Stomach (tissue), 8 donors: ENCODE measurements at regions not wholly inside any gene's neighbourhood (a gene's known extent, or its start where the extent isn't known, plus 50 kb on each side); places are given as distances from the start of the nearest gene placed in this dataset.

ENCODE experiments used
- DNase-seq, 2 donors: peaks; one replicate each; pipeline versions ENCODE4 v3.0.0 to v3.0.0-alpha.2; 2013 to 2019
- H3K27ac ChIP-seq, 5 donors: fragments of 200-600 bp in 4 of 5; sonication (generic) in 4 of 5; one replicate each; pipeline ENCODE4 v1.5.1; 2013 to 2019; ENCODE audit warnings: mild to moderate bottlenecking in 1 of 5, moderate library complexity in 1 of 5
- H3K27me3 ChIP-seq, 3 donors: fragments of 200-600 bp; sonication (generic); one replicate each; pipeline ENCODE4 v1.5.1; 2017 to 2019; ENCODE audit warnings: mixed run types in 1 of 3
- H3K36me3 ChIP-seq, 4 donors: fragments of 200-600 bp; sonication (generic); 1 replicate in 3 of 4; 2 replicates in 1 of 4; pipeline ENCODE4 v1.5.1; 2016 to 2019
- H3K4me1 ChIP-seq, 4 donors: fragments of 200-600 bp; sonication (generic); one replicate each; pipeline ENCODE4 v1.5.1; 2016 to 2019
- H3K4me3 ChIP-seq, 4 donors: fragments of 200-600 bp; sonication (generic) in 3 of 4; one replicate each; pipeline ENCODE4 v1.5.1; 2016 to 2019; ENCODE audit warnings: mild to moderate bottlenecking in 1 of 4
- H3K9me3 ChIP-seq, 4 donors: fragments of 200-600 bp; sonication (generic); one replicate each; pipeline ENCODE4 v1.5.1; 2016 to 2019
- CTCF ChIP-seq, 7 experiments: fragments of 450-650 bp in 4 of 7; fragments of 200-600 bp in 3 of 7; sonication (generic) in 3 of 7; IDR thresholded peaks; one replicate each; pipeline ENCODE4 v1.5.1; 2016 to 2019; ENCODE audit warnings: antibody characterized with exemption in 7 of 7, control low read depth in 2 of 7, mild to moderate bottlenecking in 1 of 7
- EP300 ChIP-seq: sonication (generic); formaldehyde crosslinking; IDR thresholded peaks from one replicate; pipeline ENCODE4 v1.6.1; 2017; ENCODE audit warnings: antibody characterized with exemption
- POLR2A ChIP-seq, 4 donors: fragments of 450-650 bp; IDR thresholded peaks; one replicate each; pipeline ENCODE4 v1.6.1; 2016; ENCODE audit warnings: antibody characterized with exemption in 4 of 4, control low read depth in 2 of 4, mild to moderate bottlenecking in 1 of 4, moderate library complexity in 1 of 4
- POLR2AphosphoS5 ChIP-seq, 3 donors: sonication (generic); formaldehyde crosslinking; IDR thresholded peaks; one replicate each; pipeline ENCODE4 v1.6.1; 2016; ENCODE audit warnings: antibody characterized with exemption in 3 of 3
- WGBS, 5 donors: extraction: QIAGEN DNeasy Blood & Tissue Kit in 3 of 5; methylation state at CpG; one replicate each; pipeline versions ENCODE4 v1.1.5 to v1.1.7; 2013 to 2018; 5-methylcytosine and 5-hydroxymethylcytosine counted together
- intact Hi-C: fragments of 100-400 bp; cut with DNase I; formaldehyde crosslinking; loops from one replicate; pipeline ENCODE4 v1.15.1; 2023; ENCODE audit warnings: low total_unique reads
- donor health status: healthy with polysubstance abuse.
- donor health status: Bipolar disorder and iron deficiency.
- donor health status: healthy.

GRCh38 chr2:147368306-147368705 is 476.5 kb upstream of the ACVR2A start:
- no peak overlapping the region for H3K27ac ChIP-seq
- TF ChIP-seq POLR2A (IDR thresholded peaks at IDR 0.05) (no peak), CTCF (IDR thresholded peaks at IDR 0.05) (no peak), POLR2AphosphoS5 (IDR thresholded peaks at IDR 0.05) (no peak), EP300 (no peak)
- H3K4me3 ChIP-seq = no peak overlapping the region
- H3K27me3 ChIP-seq = no peaks in the 10 kb centered on the region
- intact Hi-C loops = no loop called here
- no peaks in the 10 kb centered on the region for H3K9me3 ChIP-seq
- no peak for DNase-seq
- H3K4me1 ChIP-seq = peaks cover 0 to 20% (median 6%) of the 10 kb centered on the region in 4 donors
- H3K36me3 ChIP-seq = no peaks in the 10 kb centered on the region

- DNase-seq = no peak
- Histone ChIP-seq H3K36me3 (no peaks in the 10 kb centered on the region), H3K27ac (no peak overlapping the region), H3K4me3 (no peak overlapping the region), H3K27me3 (no peaks in the 10 kb centered on the region), H3K4me1 (peaks cover 0 to 20% (median 6%) of the 10 kb centered on the region in 4 donors), H3K9me3 (no peaks in the 10 kb centered on the region)
- intact Hi-C loops = no loop called here
- WGBS, 5 donors = 26 to 41% (median 34%) methylated on average over 6 of the region's 6 CpGs
- TF ChIP-seq POLR2AphosphoS5 (IDR thresholded peaks at IDR 0.05) (no peak), EP300 (no peak), POLR2A (IDR thresholded peaks at IDR 0.05) (no peak), CTCF (IDR thresholded peaks at IDR 0.05) (no peak)
Observed at GRCh38 chr2:147366279-147366678, 478.6 kb upstream of the ACVR2A start.

GRCh38 chr2:147365622-147366021 is 479.2 kb upstream of the ACVR2A start:
- H3K4me1 ChIP-seq = peaks cover 0 to 20% (median 6%) of the 10 kb centered on the region in 4 donors

GRCh38 chr2:147364597-147364996 is 480.2 kb upstream of the ACVR2A start:
- Histone ChIP-seq H3K4me1 (peaks cover 0 to 20% (median 6%) of the 10 kb centered on the region in 4 donors), H3K27me3 (no peaks in the 10 kb centered on the region), H3K36me3 (no peaks in the 10 kb centered on the region), H3K4me3 (no peak overlapping the region), H3K9me3 (no peaks in the 10 kb centered on the region), H3K27ac (no peak overlapping the region)
- DNase-seq = no peak
- no peak for TF ChIP-seq POLR2AphosphoS5 (IDR thresholded peaks at IDR 0.05)
- no peak for TF ChIP-seq EP300
- TF ChIP-seq CTCF (IDR thresholded peaks at IDR 0.05) = no peak
- no peak for TF ChIP-seq POLR2A (IDR thresholded peaks at IDR 0.05)
- intact Hi-C loops = no loop called here
- 61 to 78% (median 74%) methylated on average over 3 of the region's 3 CpGs for WGBS, 5 donors

More at GRCh38 chr2:147365622-147366021, 479.2 kb upstream of the ACVR2A start:
- 56 to 77% (median 67%) methylated on average over 4 of the region's 4 CpGs for WGBS, 5 donors
- H3K4me3 ChIP-seq = no peak overlapping the region
- H3K27ac ChIP-seq = no peak overlapping the region
- no peak for DNase-seq
- no peaks in the 10 kb centered on the region for H3K27me3 ChIP-seq
- no peaks in the 10 kb centered on the region for H3K9me3 ChIP-seq
- intact Hi-C loops = no loop called here
- TF ChIP-seq POLR2A (IDR thresholded peaks at IDR 0.05) = no peak
- H3K36me3 ChIP-seq = no peaks in the 10 kb centered on the region

GRCh38 chr2:147363181-147363580 is 481.6 kb upstream of the ACVR2A start:
- intact Hi-C loops = no loop called here
- TF ChIP-seq POLR2AphosphoS5 (IDR thresholded peaks at IDR 0.05) (no peak), POLR2A (IDR thresholded peaks at IDR 0.05) (no peak), CTCF (IDR thresholded peaks at IDR 0.05) (no peak), EP300 (no peak)

More at GRCh38 chr2:147363181-147363580, 481.6 kb upstream of the ACVR2A start:
- H3K27ac ChIP-seq = no peak overlapping the region
- no peaks in the 10 kb centered on the region for H3K27me3 ChIP-seq
- H3K4me1 ChIP-seq = peaks cover 0 to 20% (median 6%) of the 10 kb centered on the region in 4 donors
- no peak overlapping the region for H3K4me3 ChIP-seq
- no peaks in the 10 kb centered on the region for H3K9me3 ChIP-seq
- WGBS, 5 donors = 90 to 99% (median 93%) methylated on average over 4 of the region's 4 CpGs
- no peaks in the 10 kb centered on the region for H3K36me3 ChIP-seq
- DNase-seq = no peak
